ENCODE measurements at regions not wholly inside any gene's neighbourhood (a gene's known extent, or its start where the extent isn't known, plus 50 kb on each side); places are given as distances from the start of the nearest gene placed in this dataset.
"Not testable (repeated sequence)": the region's sequence is repeated elsewhere in the genome, so short reads cannot be mapped to it uniquely, and the experiment has no call there.

GRCh38 chr1:187996780-187997179 is 1168.0 kb downstream of the PLA2G4A start:
- no peaks in the 10 kb centered on the region for H3K27me3 Mint-ChIP-seq

DNA sequence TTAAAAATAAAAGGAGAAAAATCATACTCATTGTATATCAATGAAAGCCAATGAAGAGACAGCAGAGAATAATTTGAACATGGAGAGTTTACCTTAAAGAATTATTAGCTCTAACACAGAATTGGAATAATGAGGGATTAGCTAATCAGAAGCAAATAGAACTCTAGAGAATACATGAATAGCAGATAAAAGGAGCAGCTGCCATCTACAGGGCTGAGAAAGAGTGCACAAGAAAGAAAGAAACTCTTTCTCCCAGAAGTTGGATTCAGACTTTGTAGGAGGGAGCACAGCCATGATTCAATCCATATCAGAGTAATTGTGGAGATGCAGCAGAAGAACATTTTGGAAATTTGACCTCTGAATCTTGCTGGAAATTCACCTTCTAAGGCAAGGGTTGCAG is 1171.2 kb downstream of the PLA2G4A start:
- ChIA-PET CTCF (no interaction called here), POLR2A (no interaction called here)
- no peaks in the 10 kb centered on the region for H3K27me3 Mint-ChIP-seq
- intact Hi-C loops (cut with DNase I, micrococcal nuclease), result no loop called here
- TF ChIP-seq CTCF (IDR thresholded peaks at IDR 0.05), result no peak
- peaks cover 4 to 6% of the 10 kb centered on the region in 2 experiments for H3K9me3 ChIP-seq (ENCODE audit: control insufficient read depth in 1 of 2, insufficient read depth in 1 of 2, low read length in 2 of 2)
- H3K27ac ChIP-seq (ENCODE audit: low read depth in 1 of 2, low read length in 2 of 2), result no peak overlapping the region
- ATAC-seq (ENCODE audit: poor library complexity) (no peak), DNase-seq (no peak)
- no peaks in the 10 kb centered on the region for H3K36me3 ChIP-seq (ENCODE audit: insufficient read depth, low read length)
- no peak overlapping the region for H3K4me3 ChIP-seq (ENCODE audit: low read length)
- H3K27me3 ChIP-seq (ENCODE audit: control insufficient read depth in 1 of 2, insufficient read depth in 2 of 2, low read length in 2 of 2), result no peaks in the 10 kb centered on the region
- H3K4me3 Mint-ChIP-seq, result no peak overlapping the region
- no peak overlapping the region for H3K27ac Mint-ChIP-seq
- H3K4me1 Mint-ChIP-seq (ENCODE audit: low read depth), result no peaks in the 10 kb centered on the region
- H3K9me3 Mint-ChIP-seq, result peaks cover 3% of the 10 kb centered on the region
- no peaks in the 10 kb centered on the region for H3K4me1 ChIP-seq (ENCODE audit: insufficient read depth, low read length)
- no peaks in the 10 kb centered on the region for H3K36me3 Mint-ChIP-seq (ENCODE audit: low read depth)

More at GRCh38 chr1:187996780-187997179, 1168.0 kb downstream of the PLA2G4A start:
- POLR2A ChIA-PET, result no interaction called here
- H3K9me3 Mint-ChIP-seq, result peaks cover 8% of the 10 kb centered on the region
- intact Hi-C loops (cut with DNase I, micrococcal nuclease), result no loop called here
- H3K36me3 Mint-ChIP-seq (ENCODE audit: low read depth), result no peaks in the 10 kb centered on the region
- Histone ChIP-seq H3K27ac (ENCODE audit: low read depth in 1 of 2, low read length in 2 of 2) (no peak overlapping the region), H3K4me3 (ENCODE audit: low read length) (no peak overlapping the region), H3K36me3 (ENCODE audit: insufficient read depth, low read length) (no peaks in the 10 kb centered on the region), H3K27me3 (ENCODE audit: control insufficient read depth in 1 of 2, insufficient read depth in 2 of 2, low read length in 2 of 2) (no peaks in the 10 kb centered on the region), H3K9me3 (ENCODE audit: control insufficient read depth in 1 of 2, insufficient read depth in 1 of 2, low read length in 2 of 2) (peaks cover 4 to 6% of the 10 kb centered on the region in 2 experiments), H3K4me1 (ENCODE audit: insufficient read depth, low read length) (no peaks in the 10 kb centered on the region)
- H3K27ac Mint-ChIP-seq, result no peak overlapping the region
- DNase-seq, result no peak
- no peaks in the 10 kb centered on the region for H3K4me1 Mint-ChIP-seq (ENCODE audit: low read depth)
- no peak for ATAC-seq (ENCODE audit: poor library complexity)
- no peak for TF ChIP-seq CTCF (IDR thresholded peaks at IDR 0.05)
- H3K4me3 Mint-ChIP-seq, result no peak overlapping the region
- CTCF ChIA-PET, result no interaction called here

DNA sequence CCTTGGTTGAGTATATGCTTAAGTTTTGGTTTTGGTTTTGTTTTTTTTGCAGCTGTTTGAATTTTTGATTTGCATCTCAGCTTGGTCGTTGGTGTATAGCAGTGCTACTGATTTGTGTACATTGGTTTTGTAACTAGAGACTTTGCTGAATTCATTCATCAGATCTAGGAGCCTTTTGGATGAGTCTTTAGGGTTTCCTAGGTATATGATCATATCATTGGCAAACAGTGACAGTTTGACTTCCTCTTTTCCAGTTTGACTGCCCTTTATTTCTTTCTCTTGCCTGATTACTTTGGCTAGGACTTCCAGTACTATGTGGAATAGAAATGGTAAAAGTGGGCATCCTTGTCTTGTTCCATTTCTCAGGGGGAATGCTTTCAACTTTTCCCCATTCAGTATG is 1174.9 kb downstream of the PLA2G4A start:
- POLR2A ChIA-PET; H3K4me1 ChIP-seq (ENCODE audit: insufficient read depth, low read length); H3K4me3 Mint-ChIP-seq; H3K9me3 Mint-ChIP-seq; intact Hi-C loops (cut with DNase I, micrococcal nuclease); ATAC-seq (ENCODE audit: poor library complexity); CTCF ChIA-PET; DNase-seq; H3K27ac Mint-ChIP-seq; H3K27ac ChIP-seq (ENCODE audit: low read depth in 1 of 2, low read length in 2 of 2); H3K27me3 Mint-ChIP-seq; H3K27me3 ChIP-seq (ENCODE audit: control insufficient read depth in 1 of 2, insufficient read depth in 2 of 2, low read length in 2 of 2); H3K4me3 ChIP-seq (ENCODE audit: low read length); H3K36me3 Mint-ChIP-seq (ENCODE audit: low read depth); H3K36me3 ChIP-seq (ENCODE audit: insufficient read depth, low read length); H3K4me1 Mint-ChIP-seq (ENCODE audit: low read depth): not testable (repeated sequence)
- peaks cover 4 to 12% of the 10 kb centered on the region in 2 experiments for H3K9me3 ChIP-seq (ENCODE audit: control insufficient read depth in 1 of 2, insufficient read depth in 1 of 2, low read length in 2 of 2)

DNA sequence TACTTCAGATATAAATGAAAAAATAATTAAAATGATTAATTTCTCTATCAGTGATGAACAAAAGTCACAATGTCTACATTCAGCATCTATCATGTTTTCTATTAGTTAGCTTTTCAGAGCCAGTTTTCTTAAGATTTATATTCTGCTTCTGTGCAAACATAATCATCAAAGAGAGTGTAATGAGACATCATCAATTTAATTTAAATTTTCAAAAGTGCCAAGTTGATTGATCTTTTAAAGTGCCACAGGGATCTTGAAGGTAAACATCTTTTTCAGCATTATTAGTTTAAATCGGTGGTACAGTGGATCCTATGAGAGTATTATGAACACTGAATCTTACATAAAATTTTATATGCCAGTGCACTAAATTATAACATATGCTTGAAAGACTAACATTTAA is 1176.1 kb downstream of the PLA2G4A start:
- H3K27me3 Mint-ChIP-seq, result no peaks in the 10 kb centered on the region
- intact Hi-C loops (cut with DNase I, micrococcal nuclease), result no loop called here
- ChIA-PET CTCF (no interaction called here), POLR2A (no interaction called here)
- no peak for DNase-seq
- H3K27ac ChIP-seq (ENCODE audit: low read depth in 1 of 2, low read length in 2 of 2), result no peak overlapping the region
- H3K9me3 ChIP-seq (ENCODE audit: control insufficient read depth in 1 of 2, insufficient read depth in 1 of 2, low read length in 2 of 2), result peaks cover 4 to 12% of the 10 kb centered on the region in 2 experiments
- no peak for TF ChIP-seq CTCF (IDR thresholded peaks at IDR 0.05)
- no peaks in the 10 kb centered on the region for H3K4me1 Mint-ChIP-seq (ENCODE audit: low read depth)
- no peaks in the 10 kb centered on the region for H3K27me3 ChIP-seq (ENCODE audit: control insufficient read depth in 1 of 2, insufficient read depth in 2 of 2, low read length in 2 of 2)
- H3K27ac Mint-ChIP-seq, result no peak overlapping the region
- H3K36me3 ChIP-seq (ENCODE audit: insufficient read depth, low read length), result no peaks in the 10 kb centered on the region
- no peaks in the 10 kb centered on the region for H3K4me1 ChIP-seq (ENCODE audit: insufficient read depth, low read length)
- peaks cover 1% of the 10 kb centered on the region for H3K9me3 Mint-ChIP-seq
- no peak overlapping the region for H3K4me3 Mint-ChIP-seq
- H3K36me3 Mint-ChIP-seq (ENCODE audit: low read depth), result no peaks in the 10 kb centered on the region
- no peak overlapping the region for H3K4me3 ChIP-seq (ENCODE audit: low read length)
- no peak for ATAC-seq (ENCODE audit: poor library complexity)
